NCI-H82 treated with DMSO at 0.1 percent for 48 hours (cell line): ENCODE measurements at regions not wholly inside any gene's neighbourhood (a gene's known extent, or its start where the extent isn't known, plus 50 kb on each side); places are given as distances from the start of the nearest gene placed in this dataset.
"Not testable (repeated sequence)": the region's sequence is repeated elsewhere in the genome, so short reads cannot be mapped to it uniquely, and the experiment has no call there.

ENCODE experiments used
- DNase-seq: peaks from one replicate; lab custom pipeline; 2025; ENCODE audit not compliant: unreplicated experiment; lab: John Stamatoyannopoulos, UW

GRCh38 chr4:154982187-154983047, 201.3 kb downstream of the RBM46 start:
- DNase-seq, result peak; percentile 28

GRCh38 chr4:154983714-154984113, 202.6 kb downstream of the RBM46 start:
- no peak for DNase-seq

GRCh38 chr4:154984148-154984547, 203.1 kb downstream of the RBM46 start:
- DNase-seq, result no peak

- DNase-seq, result no peak
Observed at GRCh38 chr4:154984616-154985015, 203.5 kb downstream of the RBM46 start.

GRCh38 chr4:154985673-154986072, 204.6 kb downstream of the RBM46 start:
- no peak for DNase-seq

GRCh38 chr4:154988511-154988910, 207.4 kb downstream of the RBM46 start:
- no peak for DNase-seq

GRCh38 chr4:154989511-154989910, 208.4 kb downstream of the RBM46 start:
- no peak for DNase-seq

GRCh38 chr4:154997866-154998265, 210.6 kb upstream of the NPY2R start:
- not testable (repeated sequence) for DNase-seq

GRCh38 chr4:154998284-154998683, 210.2 kb upstream of the NPY2R start:
- no peak for DNase-seq

- no peak for DNase-seq
Observed at GRCh38 chr4:154998773-154999172, 209.7 kb upstream of the NPY2R start.

GRCh38 chr4:154999950-155000578, 208.4 kb upstream of the NPY2R start:
- no peak for DNase-seq

GRCh38 chr4:155001251-155001650, 207.2 kb upstream of the NPY2R start:
- no peak for DNase-seq

GRCh38 chr4:155005395-155006090, 202.9 kb upstream of the NPY2R start:
- no peak for DNase-seq

GRCh38 chr4:155007660-155008176, 200.7 kb upstream of the NPY2R start:
- no peak for DNase-seq

GRCh38 chr4:155008389-155008788, 200.0 kb upstream of the NPY2R start:
- no peak for DNase-seq

GRCh38 chr4:155009288-155009687, 199.1 kb upstream of the NPY2R start:
- DNase-seq, result no peak

GRCh38 chr4:155010376-155010775, 198.1 kb upstream of the NPY2R start:
- no peak for DNase-seq

- DNase-seq, result no peak
Observed at GRCh38 chr4:155011163-155011780, 197.2 kb upstream of the NPY2R start.

- DNase-seq, result no peak
Observed at GRCh38 chr4:155012469-155012868, 196.0 kb upstream of the NPY2R start.

GRCh38 chr4:155017426-155017825, 191.0 kb upstream of the NPY2R start:
- DNase-seq, result no peak

GRCh38 chr4:155025762-155026457, 182.5 kb upstream of the NPY2R start:
- peak; percentile 8 for DNase-seq
